Stimulated activated CD4-positive, alpha-beta T cell treated with anti-CD3 and anti-CD28 coated beads, Interleukin-15, amount 100 ng/mL, for 24 hours (primary cell): ENCODE measurements at regions not wholly inside any gene's neighbourhood (a gene's known extent, or its start where the extent isn't known, plus 50 kb on each side); places are given as distances from the start of the nearest gene placed in this dataset.
"Not testable (repeated sequence)": the region's sequence is repeated elsewhere in the genome, so short reads cannot be mapped to it uniquely, and the experiment has no call there.

ENCODE experiments used
- DNase-seq: peaks from one replicate; pipeline ENCODE4 v3.0.0-alpha.2; 2020

DNA sequence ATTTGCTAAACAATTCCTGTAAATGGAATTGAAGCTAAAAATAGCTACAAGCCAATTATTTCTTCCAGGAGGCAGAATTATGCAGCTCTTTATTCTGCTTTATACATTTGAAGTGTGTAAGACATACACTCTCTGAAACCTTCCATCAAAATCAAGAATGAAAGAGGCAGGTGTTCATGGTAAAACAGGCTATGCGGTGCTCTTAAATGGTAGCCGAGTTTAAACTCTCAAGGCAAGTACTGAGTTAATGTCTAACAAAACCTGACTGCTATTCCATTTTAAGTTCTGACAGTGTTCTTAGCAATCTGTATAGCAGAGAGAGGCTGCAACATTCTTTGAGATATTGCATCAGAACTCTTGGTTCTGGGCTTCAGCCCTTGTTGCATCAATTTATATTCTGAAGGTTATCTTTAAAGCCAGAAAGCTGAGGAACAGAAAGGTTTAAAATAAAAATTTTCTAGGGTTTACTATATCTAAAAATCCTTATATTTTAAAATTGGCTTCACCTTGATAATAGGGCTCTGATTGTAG, 248.3 kb upstream of the CCNG1 start:
- no peak for DNase-seq

- no peak for DNase-seq
Observed at GRCh38 chr5:163190283-163190682, 247.1 kb upstream of the CCNG1 start.

DNA sequence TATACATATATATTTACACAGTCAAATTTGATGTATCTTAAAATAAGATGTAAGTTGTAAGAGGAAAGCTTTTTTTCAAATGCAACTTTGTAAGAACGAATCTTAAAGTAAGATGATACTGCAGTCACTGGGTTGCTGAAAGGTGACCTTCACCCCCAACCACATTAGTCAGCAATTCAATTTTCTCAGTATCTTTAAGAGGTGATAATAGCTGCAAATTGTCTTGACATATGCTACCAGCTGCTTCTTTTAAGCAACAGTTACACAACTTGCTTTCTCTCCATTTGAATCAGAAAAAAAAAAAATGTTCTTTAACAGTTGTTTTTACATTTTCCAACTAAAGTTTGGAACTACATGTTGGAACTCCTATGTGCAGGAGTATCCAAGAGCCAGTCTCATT, 246.6 kb upstream of the CCNG1 start:
- DNase-seq: no peak

- no peak for DNase-seq
Observed at GRCh38 chr5:163193886-163194285, 243.5 kb upstream of the CCNG1 start.

DNA sequence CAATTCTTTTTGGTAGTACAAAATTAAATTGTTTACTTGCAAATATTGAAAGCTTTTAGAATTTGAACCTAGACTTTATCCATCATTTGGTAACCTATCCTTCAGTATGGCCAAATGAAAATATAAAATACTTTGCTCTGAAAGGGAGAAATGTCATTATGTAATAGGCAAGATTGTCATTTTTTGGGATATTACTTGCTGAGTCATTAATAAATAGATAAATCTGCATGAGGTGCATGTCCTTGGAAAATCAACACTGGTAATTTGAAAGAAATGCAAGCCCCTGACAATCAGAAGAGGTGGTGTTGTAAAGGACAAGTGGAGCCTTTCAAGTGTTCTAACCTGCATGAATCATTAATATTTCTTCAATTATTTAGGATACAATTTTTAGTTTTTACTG, 231.8 kb upstream of the CCNG1 start:
- DNase-seq: no peak

DNA sequence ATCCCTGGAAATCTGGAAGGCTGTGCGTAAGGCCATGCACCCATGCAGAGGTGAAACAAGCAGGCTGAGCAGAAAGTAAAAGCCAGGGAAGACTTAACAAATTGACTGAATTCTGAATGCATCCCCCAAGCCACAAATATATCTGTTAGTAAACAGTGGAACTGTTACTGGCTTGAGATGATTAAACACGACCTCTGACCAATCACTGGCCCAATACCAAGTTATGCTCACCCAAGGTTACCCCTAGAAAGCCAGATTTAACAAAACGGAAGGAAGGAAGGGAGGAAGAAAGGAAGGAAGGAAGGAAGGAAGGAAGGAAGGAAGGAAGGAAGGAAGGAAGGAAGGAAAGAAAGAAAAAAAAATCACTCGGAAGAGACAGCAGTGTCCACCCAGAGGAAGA, 215.8 kb upstream of the CCNG1 start:
- no peak for DNase-seq

- no peak for DNase-seq
Observed at GRCh38 chr5:163222982-163223381, 214.4 kb upstream of the CCNG1 start.

DNA sequence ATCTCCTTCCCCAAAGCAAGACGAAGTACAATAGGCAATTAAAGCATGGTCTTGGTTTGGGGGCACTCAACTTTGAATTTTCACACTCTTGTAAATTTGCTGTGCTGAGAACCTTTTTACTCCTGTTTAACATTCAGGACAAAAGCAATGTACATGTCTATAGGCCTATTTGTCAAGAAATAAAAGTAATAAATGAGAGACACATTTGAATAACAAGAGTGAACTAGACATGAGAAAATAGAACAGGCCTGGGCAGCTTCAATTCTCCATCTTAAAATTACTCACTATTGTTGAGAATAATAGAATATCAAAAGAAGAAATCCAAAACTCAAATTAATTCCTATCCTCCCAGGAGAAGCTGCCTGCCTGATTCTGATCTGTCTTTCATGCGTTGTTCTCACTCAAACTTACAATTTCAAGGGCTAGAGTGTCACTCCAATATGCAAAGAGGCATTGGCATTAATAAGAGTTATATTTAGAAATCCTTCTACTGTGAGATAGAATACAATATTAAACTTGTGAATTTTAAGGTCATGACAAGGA, 192.9 kb upstream of the CCNG1 start:
- no peak for DNase-seq

- no peak for DNase-seq
Observed at GRCh38 chr5:163245584-163245983, 191.8 kb upstream of the CCNG1 start.

GRCh38 chr5:163248333-163248732, 189.1 kb upstream of the CCNG1 start:
- DNase-seq: no peak

DNA sequence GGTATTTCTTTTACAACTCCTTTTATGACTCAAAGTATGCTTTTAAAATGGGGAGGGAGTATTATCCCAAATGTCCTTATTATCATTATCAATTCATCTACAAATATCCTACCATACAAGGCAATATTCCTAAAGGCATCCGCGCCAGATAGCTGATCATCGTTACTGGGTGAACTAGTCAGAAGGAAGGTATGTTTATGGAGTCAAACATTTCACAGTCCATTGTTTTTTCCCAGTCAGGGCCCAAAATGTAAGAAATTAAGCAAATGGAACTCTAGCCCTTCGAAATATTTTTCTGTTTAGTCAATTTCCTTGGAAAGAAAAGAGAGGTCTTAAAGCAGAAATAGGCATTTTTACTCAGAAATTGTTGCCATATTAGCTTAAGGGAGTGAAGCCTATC, 188.5 kb upstream of the CCNG1 start:
- DNase-seq: no peak

DNA sequence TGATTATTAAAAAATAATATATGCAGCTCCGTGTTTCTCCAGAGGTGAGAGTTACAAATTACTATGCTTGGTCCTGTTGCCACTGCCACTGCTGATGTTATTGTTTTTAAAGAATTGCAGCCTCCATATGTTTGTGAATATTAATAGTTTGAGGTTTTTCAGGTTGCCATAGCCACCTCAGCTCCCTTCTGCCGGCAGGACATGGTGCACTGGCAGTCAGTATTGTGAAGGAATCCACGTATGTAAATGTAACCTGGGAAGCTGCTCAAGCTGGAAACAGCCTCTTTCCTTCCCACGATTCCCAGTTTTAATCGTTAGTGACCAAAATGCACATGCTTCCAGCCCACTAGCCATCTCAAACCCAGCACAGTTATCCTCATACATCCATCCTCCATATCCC, 184.4 kb upstream of the CCNG1 start:
- no peak for DNase-seq

DNA sequence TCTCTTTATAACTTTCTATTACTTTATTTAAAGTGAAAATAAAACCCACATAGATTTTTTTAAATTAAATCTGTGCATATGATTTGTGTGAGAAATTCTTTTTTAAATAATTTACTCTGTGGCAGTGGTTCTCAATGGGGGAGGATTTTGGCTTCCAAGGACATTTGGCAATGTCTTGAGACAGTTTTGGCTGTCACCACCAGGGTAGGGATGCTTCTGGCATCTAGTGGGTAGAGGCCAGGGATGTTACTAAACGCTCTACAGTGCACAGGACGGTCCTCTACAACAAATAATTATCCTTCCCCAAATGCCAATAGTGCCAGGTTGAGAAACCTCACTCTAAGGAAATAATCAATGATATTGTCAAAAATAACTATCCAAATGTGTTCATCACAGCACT, 177.9 kb upstream of the CCNG1 start:
- DNase-seq: no peak

DNA sequence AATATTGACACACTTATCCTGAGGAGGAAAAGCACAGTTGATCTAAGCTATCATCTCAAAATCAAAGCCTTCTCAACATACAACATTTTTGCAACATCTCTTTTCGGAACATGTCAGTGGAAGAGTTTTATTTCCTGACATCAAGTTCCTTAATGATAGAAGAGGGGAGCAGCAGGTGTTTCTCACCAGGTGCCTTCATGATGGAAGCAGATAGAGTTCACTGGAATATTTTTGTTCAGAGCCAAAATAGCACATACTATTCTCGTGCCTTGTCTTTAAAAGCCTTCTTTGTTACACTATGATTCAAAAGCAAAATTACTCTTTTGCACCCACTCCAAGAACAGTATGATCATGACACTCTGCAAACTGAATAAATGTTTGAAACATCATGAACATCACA, 176.9 kb upstream of the CCNG1 start:
- DNase-seq: no peak

- no peak for DNase-seq
Observed at GRCh38 chr5:163260961-163261360, 176.4 kb upstream of the CCNG1 start.

GRCh38 chr5:163261647-163262269, 175.6 kb upstream of the CCNG1 start:
- no peak for DNase-seq

DNA sequence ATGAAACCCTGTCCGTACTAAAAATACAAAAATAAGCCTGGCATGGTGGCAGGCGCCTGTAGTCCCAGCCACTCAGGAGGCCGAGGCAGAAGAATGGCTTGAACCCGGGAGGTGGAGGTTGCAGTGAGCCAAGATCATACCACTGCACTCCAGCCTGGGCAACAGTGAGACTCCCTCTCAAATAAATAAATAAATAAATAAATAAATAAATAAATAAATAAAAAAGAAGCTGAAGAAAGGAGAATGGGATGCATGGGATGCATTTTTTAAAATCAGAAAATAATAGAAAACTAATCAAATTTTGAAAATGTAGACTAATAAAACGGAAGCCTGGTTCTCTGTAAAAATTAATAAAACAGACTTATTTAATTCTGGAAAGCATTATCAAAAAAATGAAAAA, 171.1 kb upstream of the CCNG1 start:
- DNase-seq: not testable (repeated sequence)

- DNase-seq: no peak
Observed at GRCh38 chr5:163269624-163270023, 167.8 kb upstream of the CCNG1 start.

- DNase-seq: no peak
Observed at GRCh38 chr5:163276466-163276865, 160.9 kb upstream of the CCNG1 start.

DNA sequence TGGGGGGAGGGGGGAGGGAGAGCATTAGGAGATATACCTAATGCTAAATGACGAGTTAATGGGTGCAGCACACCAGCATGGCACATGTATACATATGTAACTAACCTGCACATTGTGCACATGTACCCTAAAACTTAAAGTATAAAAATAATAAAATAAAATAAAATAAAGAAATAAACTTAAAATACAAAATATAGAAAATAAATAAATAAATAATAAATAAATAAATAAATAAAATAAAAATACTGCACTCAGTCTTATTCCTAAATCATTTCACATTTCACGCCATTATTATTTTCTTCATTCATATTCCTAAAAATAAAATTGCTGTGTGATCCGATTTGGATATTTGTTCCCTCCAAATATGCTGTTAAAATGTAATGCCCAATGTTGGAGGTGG, 156.5 kb upstream of the CCNG1 start:
- DNase-seq: not testable (repeated sequence)

- DNase-seq: no peak
Observed at GRCh38 chr5:163281512-163281911, 155.9 kb upstream of the CCNG1 start.

- DNase-seq: no peak
Observed at GRCh38 chr5:163293836-163294235, 143.6 kb upstream of the CCNG1 start.

- DNase-seq: no peak
Observed at GRCh38 chr5:163303718-163304117, 133.7 kb upstream of the CCNG1 start.

DNA sequence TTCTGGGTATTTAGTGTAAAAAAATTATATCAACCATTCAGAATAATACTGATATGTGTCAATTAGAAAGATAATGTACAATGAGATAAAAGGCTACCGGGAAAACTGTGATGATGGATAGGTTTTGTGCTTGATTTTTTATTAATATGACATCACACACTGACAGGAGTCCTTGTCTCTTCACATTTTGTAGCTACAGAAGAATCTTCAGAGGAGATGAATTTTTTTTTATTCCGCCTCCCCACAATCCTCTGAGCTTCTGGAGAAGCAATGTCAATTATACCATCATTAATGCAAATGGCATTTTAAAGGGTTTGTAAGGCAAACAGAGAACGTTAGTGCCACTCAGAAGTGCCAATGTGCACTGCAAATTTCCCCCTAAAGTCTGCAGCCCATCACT, 131.7 kb upstream of the CCNG1 start:
- no peak for DNase-seq

- no peak for DNase-seq
Observed at GRCh38 chr5:163306421-163306820, 131.0 kb upstream of the CCNG1 start.
